AG09309 (cell line): ENCODE measurements at regions not wholly inside any gene's neighbourhood (a gene's known extent, or its start where the extent isn't known, plus 50 kb on each side); places are given as distances from the start of the nearest gene placed in this dataset.

Experiments used
- DNase-seq: peaks from one replicate; pipeline ENCODE4 v3.0.0-alpha.2; 2010; ENCODE audit warnings: low read depth
- H3K4me3 ChIP-seq: 2 replicates; pipeline ENCODE4 v1.5.1; 2011; ENCODE audit warnings: mild to moderate bottlenecking, low read depth, low read length, moderate library complexity; ENCODE audit not compliant: control insufficient read depth
- TF ChIP-seq, protein P1 (sequence below): IDR thresholded peaks from 2 replicates; pipeline ENCODE4 v1.5.1; 2011; ENCODE audit warnings: mild to moderate bottlenecking, low read depth, low read length, inconsistent platforms; ENCODE audit not compliant: insufficient read depth, control insufficient read depth; ENCODE audit errors: missing control alignments

- TF ChIP-seq, protein P1, sequence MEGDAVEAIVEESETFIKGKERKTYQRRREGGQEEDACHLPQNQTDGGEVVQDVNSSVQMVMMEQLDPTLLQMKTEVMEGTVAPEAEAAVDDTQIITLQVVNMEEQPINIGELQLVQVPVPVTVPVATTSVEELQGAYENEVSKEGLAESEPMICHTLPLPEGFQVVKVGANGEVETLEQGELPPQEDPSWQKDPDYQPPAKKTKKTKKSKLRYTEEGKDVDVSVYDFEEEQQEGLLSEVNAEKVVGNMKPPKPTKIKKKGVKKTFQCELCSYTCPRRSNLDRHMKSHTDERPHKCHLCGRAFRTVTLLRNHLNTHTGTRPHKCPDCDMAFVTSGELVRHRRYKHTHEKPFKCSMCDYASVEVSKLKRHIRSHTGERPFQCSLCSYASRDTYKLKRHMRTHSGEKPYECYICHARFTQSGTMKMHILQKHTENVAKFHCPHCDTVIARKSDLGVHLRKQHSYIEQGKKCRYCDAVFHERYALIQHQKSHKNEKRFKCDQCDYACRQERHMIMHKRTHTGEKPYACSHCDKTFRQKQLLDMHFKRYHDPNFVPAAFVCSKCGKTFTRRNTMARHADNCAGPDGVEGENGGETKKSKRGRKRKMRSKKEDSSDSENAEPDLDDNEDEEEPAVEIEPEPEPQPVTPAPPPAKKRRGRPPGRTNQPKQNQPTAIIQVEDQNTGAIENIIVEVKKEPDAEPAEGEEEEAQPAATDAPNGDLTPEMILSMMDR = no peak
- DNase-seq = no peak
- no peak overlapping the region for H3K4me3 ChIP-seq
Observed at GRCh38 chr2:226073496-226074160, 674.1 kb downstream of the NYAP2 start.

- DNase-seq = no peak
- no peak overlapping the region for H3K4me3 ChIP-seq
- TF ChIP-seq, protein P1 = no peak
Observed at GRCh38 chr2:226066873-226067272, 667.4 kb downstream of the NYAP2 start.

DNA sequence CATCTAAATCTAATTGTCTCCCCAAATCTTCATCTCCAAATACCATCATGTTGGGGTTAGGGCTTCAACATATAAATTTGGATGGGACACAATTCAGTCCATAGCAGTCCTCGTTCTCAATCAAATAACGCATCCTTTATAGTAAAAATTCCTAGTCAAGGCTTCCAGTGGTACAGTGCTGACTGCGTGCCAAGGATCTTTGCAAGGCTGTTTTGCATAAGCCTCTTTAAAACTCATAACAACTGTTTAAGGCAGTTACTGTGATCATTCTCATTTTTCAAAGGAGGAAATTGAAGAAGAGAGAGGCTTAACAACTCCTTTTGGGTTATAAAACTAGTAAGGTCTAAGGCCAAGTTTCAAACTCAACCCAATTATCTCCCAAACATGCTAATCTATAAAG lies 666.9 kb downstream of the NYAP2 start:
- TF ChIP-seq, protein P1 = no peak
- no peak overlapping the region for H3K4me3 ChIP-seq
- DNase-seq = no peak

GRCh38 chr2:226064932-226065570 lies 665.5 kb downstream of the NYAP2 start:
- TF ChIP-seq, protein P1 = no peak
- no peak overlapping the region for H3K4me3 ChIP-seq
- no peak for DNase-seq

- H3K4me3 ChIP-seq = no peak overlapping the region
- DNase-seq = peak; percentile 61
- TF ChIP-seq, protein P1 = no peak
Observed at GRCh38 chr2:226063704-226064440, 664.4 kb downstream of the NYAP2 start.

DNA sequence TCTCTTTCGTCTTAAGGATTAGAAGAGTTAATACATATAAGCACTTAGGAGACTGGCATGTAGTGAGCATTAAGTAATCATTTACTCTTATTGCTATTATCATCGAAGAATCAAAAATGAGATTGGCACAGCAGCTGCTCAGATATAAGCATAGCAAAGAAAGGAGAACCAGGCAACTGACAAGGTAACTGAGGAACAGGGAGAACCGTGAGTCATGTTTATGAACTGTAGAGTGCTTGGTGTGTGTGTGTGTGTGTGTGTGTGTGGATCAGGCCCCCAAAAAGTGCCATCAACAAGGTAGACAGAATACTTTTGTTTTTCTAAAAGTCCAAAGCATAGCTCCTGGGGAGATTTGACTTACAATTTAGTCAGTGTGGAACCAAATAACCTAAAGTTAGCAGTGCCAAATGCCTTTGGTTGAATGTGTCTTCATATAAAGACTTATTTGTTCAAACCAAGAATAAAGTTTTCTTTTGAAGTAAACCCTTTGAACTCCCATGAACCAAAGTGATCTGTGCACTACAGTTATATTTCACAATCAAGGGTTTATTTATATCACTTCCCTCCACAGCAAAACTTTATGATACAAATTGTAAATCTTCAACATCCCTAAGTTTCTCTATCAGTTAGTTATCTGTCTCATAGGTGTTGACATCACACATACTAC lies 660.6 kb downstream of the NYAP2 start:
- no peak for DNase-seq
- TF ChIP-seq, protein P1 = no peak

More for the DNA sequence above, 660.6 kb downstream of the NYAP2 start:
- no peak overlapping the region for H3K4me3 ChIP-seq
